GM23338 (cell line): ENCODE measurements at regions not wholly inside any gene's neighbourhood (a gene's known extent, or its start where the extent isn't known, plus 50 kb on each side); places are given as distances from the start of the nearest gene placed in this dataset.

Source experiments
- ATAC-seq: fragments of 200-7000 bp; cut with Tn5 transposase; 3 replicates; pipeline ENCODE4 v1.9.1; 2020
- DNase-seq: peaks from one replicate; pipeline ENCODE4 v3.0.0-alpha.2; 2015; ENCODE audit warnings: low spot score
- H2AFZ ChIP-seq: fragments of 200-600 bp; sonication (generic); 2 replicates; pipeline ENCODE4 v1.8.0; 2016; ENCODE audit warnings: antibody characterized with exemption, mild to moderate bottlenecking, moderate library complexity
- H3F3A ChIP-seq: fragments of 200-600 bp; sonication (generic); replicated peaks from 2 replicates; pipeline ENCODE4 v1.8.0; 2017; ENCODE audit warnings: antibody characterized with exemption, mixed run types, low read depth
- H3K27ac ChIP-seq: fragments of 200-600 bp; sonication (generic); 2 replicates; pipeline ENCODE4 v1.6.1; 2016; ENCODE audit warnings: low read depth
- H3K27me3 ChIP-seq: fragments of 200-600 bp; sonication (generic); 2 replicates; pipeline ENCODE4 v1.8.0; 2016; ENCODE audit warnings: mild to moderate bottlenecking, mixed run types, moderate library complexity; ENCODE audit not compliant: insufficient read depth
- H3K36me3 ChIP-seq: fragments of 200-600 bp; sonication (generic); 2 replicates; pipeline ENCODE4 v1.8.0; 2016; ENCODE audit warnings: mild to moderate bottlenecking; ENCODE audit not compliant: insufficient read depth
- H3K4me1 ChIP-seq: fragments of 200-600 bp; sonication (generic); 2 replicates; pipeline ENCODE4 v1.8.0; 2016; ENCODE audit warnings: mild to moderate bottlenecking, moderate library complexity; ENCODE audit not compliant: insufficient read depth
- H3K4me2 ChIP-seq: fragments of 200-600 bp; sonication (generic); 2 replicates; pipeline ENCODE4 v1.7.1; 2017; ENCODE audit warnings: mixed run types
- H3K4me3 ChIP-seq: fragments of 200-600 bp; sonication (generic); 2 replicates; pipeline ENCODE4 v1.6.1; 2016; ENCODE audit warnings: mixed run types
- H3K79me2 ChIP-seq: fragments of 200-600 bp; sonication (generic); replicated peaks from 2 replicates; pipeline ENCODE4 v1.8.0; 2017; ENCODE audit warnings: mild to moderate bottlenecking; ENCODE audit not compliant: insufficient read depth
- H3K9me2 ChIP-seq: fragments of 200-600 bp; sonication (generic); 2 replicates; pipeline ENCODE4 v1.8.0; 2017; ENCODE audit not compliant: insufficient read depth
- H4K20me1 ChIP-seq: fragments of 200-600 bp; sonication (generic); replicated peaks from 2 replicates; pipeline ENCODE4 v1.8.0; 2017; ENCODE audit warnings: mild to moderate bottlenecking; ENCODE audit not compliant: insufficient read depth
- H3K27ac Mint-ChIP-seq: 2 replicates; pipeline ENCODE4 v1.8.0; 2020; ENCODE audit warnings: inconsistent platforms, mild to moderate bottlenecking, moderate library complexity, mixed read lengths
- H3K27me3 Mint-ChIP-seq: 3 replicates; pipeline ENCODE4 v1.8.0; 2022; ENCODE audit warnings: low read depth, mild to moderate bottlenecking, moderate library complexity, mixed read lengths, inconsistent platforms; ENCODE audit not compliant: insufficient read depth, poor library complexity
- H3K36me3 Mint-ChIP-seq: 3 replicates; pipeline ENCODE4 v1.8.0; 2021; ENCODE audit warnings: low read depth, mild to moderate bottlenecking, inconsistent platforms, moderate library complexity, mixed read lengths
- H3K4me1 Mint-ChIP-seq: 3 replicates; pipeline ENCODE4 v1.8.0; 2020; ENCODE audit warnings: mild to moderate bottlenecking, inconsistent platforms, mixed read lengths
- H3K4me3 Mint-ChIP-seq: 3 replicates; pipeline ENCODE4 v1.8.0; 2021; ENCODE audit warnings: moderate library complexity, mild to moderate bottlenecking, inconsistent platforms, mixed read lengths
- H3K9me3 Mint-ChIP-seq: 3 replicates; pipeline ENCODE4 v1.8.0; 2020; ENCODE audit warnings: moderate library complexity, mild to moderate bottlenecking, inconsistent platforms, mixed read lengths
- EZH2 ChIP-seq: fragments of 200-600 bp; sonication (generic); IDR thresholded peaks from one replicate; pipeline ENCODE4 v1.8.0; 2017; ENCODE audit warnings: antibody characterized with exemption, mild to moderate bottlenecking, low read depth; ENCODE audit not compliant: unreplicated experiment
- EZH2phosphoT487 ChIP-seq: fragments of 200-600 bp; sonication (generic); IDR thresholded peaks from one replicate; pipeline ENCODE4 v1.8.1; 2018; ENCODE audit warnings: antibody characterized with exemption; ENCODE audit not compliant: unreplicated experiment
- JUNB ChIP-seq: IDR thresholded peaks from one replicate; pipeline ENCODE4 v1.6.1; 2016; ENCODE audit warnings: antibody characterized with exemption; ENCODE audit not compliant: unreplicated experiment
- NANOG ChIP-seq: IDR thresholded peaks from 2 replicates; pipeline ENCODE4 v1.6.1; 2016; ENCODE audit warnings: antibody characterized with exemption, borderline replicate concordance
- POLR2AphosphoS5 ChIP-seq: IDR thresholded peaks from 2 replicates; pipeline ENCODE4 v1.6.1; 2016; ENCODE audit warnings: antibody characterized with exemption, low read depth
- STAT1 ChIP-seq: IDR thresholded peaks from one replicate; pipeline ENCODE4 v1.6.1; 2016; ENCODE audit warnings: antibody characterized with exemption; ENCODE audit not compliant: unreplicated experiment
- ZNF114 ChIP-seq: fragments of 250-450 bp; sonication (Bioruptor Pico); IDR thresholded peaks from 2 replicates; pipeline ENCODE4 v1.5.0; 2020; ENCODE audit warnings: mild to moderate bottlenecking, moderate library complexity
- ZNF331 ChIP-seq: fragments of 250-450 bp; sonication (Bioruptor Pico); IDR thresholded peaks from 2 replicates; pipeline ENCODE4 v1.5.0; 2020; ENCODE audit warnings: low read depth, mild to moderate bottlenecking, moderate library complexity
- TF ChIP-seq, protein P1 (sequence below): IDR thresholded peaks from one replicate; pipeline ENCODE4 v1.6.1; 2018; ENCODE audit warnings: antibody characterized with exemption; ENCODE audit not compliant: unreplicated experiment
- TF ChIP-seq, protein P2 (sequence below): fragments of 250-450 bp; sonication (Bioruptor Pico); IDR thresholded peaks from 2 replicates; pipeline ENCODE4 v1.5.0; 2020; ENCODE audit warnings: mild to moderate bottlenecking, moderate library complexity
- TF ChIP-seq, protein P3 (sequence below), 2 experiments: fragments of 200-600 bp in 1 of 2; sonication (generic) in 1 of 2; conservative IDR thresholded peaks; 2 replicates each; pipeline versions ENCODE4 v1.5.1 to v1.6.1; 2016 to 2017; ENCODE audit warnings: antibody characterized with exemption in 2 of 2, low read depth in 2 of 2, mild to moderate bottlenecking in 2 of 2, moderate library complexity in 1 of 2
- TF ChIP-seq, protein P4 (sequence below): IDR thresholded peaks from 2 replicates; pipeline ENCODE4 v1.6.1; 2016; ENCODE audit warnings: antibody characterized with exemption

DNA sequence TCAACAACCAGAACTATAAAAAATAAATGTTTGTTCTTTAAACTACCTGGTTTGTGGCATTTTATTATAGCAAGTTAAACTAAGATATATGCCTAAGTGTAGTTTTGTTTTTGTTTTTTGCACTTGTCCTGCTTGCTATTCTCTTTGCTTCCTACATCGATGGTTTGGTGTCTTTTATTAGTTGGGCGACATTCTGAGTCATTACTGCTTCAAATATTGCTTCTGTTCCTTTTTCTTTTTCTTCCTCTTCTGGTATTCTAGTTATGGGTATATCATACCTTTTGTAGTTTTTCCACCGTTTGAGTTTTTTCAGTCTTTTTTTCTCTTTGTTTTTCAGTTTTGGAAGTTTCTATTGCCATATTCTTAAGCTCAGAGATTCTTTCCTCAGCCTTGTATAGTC, 86.9 kb downstream of the MACIR start (continued):
- TF ChIP-seq, protein P1, sequence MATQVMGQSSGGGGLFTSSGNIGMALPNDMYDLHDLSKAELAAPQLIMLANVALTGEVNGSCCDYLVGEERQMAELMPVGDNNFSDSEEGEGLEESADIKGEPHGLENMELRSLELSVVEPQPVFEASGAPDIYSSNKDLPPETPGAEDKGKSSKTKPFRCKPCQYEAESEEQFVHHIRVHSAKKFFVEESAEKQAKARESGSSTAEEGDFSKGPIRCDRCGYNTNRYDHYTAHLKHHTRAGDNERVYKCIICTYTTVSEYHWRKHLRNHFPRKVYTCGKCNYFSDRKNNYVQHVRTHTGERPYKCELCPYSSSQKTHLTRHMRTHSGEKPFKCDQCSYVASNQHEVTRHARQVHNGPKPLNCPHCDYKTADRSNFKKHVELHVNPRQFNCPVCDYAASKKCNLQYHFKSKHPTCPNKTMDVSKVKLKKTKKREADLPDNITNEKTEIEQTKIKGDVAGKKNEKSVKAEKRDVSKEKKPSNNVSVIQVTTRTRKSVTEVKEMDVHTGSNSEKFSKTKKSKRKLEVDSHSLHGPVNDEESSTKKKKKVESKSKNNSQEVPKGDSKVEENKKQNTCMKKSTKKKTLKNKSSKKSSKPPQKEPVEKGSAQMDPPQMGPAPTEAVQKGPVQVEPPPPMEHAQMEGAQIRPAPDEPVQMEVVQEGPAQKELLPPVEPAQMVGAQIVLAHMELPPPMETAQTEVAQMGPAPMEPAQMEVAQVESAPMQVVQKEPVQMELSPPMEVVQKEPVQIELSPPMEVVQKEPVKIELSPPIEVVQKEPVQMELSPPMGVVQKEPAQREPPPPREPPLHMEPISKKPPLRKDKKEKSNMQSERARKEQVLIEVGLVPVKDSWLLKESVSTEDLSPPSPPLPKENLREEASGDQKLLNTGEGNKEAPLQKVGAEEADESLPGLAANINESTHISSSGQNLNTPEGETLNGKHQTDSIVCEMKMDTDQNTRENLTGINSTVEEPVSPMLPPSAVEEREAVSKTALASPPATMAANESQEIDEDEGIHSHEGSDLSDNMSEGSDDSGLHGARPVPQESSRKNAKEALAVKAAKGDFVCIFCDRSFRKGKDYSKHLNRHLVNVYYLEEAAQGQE: no peak
- no peak for TF ChIP-seq NANOG

DNA sequence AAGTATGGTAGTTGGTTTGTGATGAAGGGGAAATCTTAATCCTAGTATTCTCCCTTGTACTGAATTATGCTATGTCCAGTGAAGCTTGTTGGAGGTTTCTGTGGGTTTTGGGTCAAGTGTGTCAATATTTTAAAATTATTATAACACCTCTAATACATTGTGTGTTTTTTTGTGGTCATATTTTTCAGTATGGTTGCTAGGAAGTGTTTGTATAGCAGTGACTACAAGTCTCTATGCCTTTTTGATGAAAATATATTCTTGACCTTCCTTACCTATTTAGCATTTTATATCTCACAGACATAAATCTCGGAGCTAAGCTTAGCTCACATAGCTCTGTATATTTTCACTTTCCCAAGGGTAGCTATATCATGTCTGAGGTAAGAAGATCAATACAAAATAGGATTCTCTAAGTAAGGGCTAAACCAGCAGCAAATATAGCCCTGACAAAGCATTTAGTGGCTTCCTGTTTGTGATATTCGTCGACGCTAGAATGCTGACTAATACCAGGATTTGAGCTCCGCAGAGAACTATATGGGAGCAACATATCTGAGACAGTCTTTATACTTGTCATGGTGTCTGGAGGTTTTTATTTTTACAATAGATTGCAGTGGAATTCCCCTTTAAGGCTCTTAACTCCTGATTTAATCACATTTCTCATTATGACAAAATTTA, 82.3 kb downstream of the MACIR start:
- Histone ChIP-seq H3K27me3 (no peaks in the 10 kb centered on the region), H3K4me1 (0 out of 2 replicates have a peak, but pooled peaks cover 3% of the 10 kb centered on the region), H3F3A (no peaks in the 10 kb centered on the region), H3K4me2 (no peak overlapping the region), H3K4me3 (no peak overlapping the region), H3K27ac (no peak overlapping the region), H4K20me1 (no peaks in the 10 kb centered on the region), H3K36me3 (no peaks in the 10 kb centered on the region), H3K9me2 (no peaks in the 10 kb centered on the region), H3K79me2 (no peaks in the 10 kb centered on the region), H2AFZ (no peak overlapping the region)
- DNase-seq (no peak), ATAC-seq (no peak)
- TF ChIP-seq STAT1 (no peak), JUNB (no peak), EZH2phosphoT487 (no peak), EZH2 (no peak), ZNF114 (CRISPR knock-in tag) (no peak), ZNF331 (CRISPR knock-in tag) (no peak), POLR2AphosphoS5 (no peak), NANOG (no peak)
- TF ChIP-seq, protein P2, sequence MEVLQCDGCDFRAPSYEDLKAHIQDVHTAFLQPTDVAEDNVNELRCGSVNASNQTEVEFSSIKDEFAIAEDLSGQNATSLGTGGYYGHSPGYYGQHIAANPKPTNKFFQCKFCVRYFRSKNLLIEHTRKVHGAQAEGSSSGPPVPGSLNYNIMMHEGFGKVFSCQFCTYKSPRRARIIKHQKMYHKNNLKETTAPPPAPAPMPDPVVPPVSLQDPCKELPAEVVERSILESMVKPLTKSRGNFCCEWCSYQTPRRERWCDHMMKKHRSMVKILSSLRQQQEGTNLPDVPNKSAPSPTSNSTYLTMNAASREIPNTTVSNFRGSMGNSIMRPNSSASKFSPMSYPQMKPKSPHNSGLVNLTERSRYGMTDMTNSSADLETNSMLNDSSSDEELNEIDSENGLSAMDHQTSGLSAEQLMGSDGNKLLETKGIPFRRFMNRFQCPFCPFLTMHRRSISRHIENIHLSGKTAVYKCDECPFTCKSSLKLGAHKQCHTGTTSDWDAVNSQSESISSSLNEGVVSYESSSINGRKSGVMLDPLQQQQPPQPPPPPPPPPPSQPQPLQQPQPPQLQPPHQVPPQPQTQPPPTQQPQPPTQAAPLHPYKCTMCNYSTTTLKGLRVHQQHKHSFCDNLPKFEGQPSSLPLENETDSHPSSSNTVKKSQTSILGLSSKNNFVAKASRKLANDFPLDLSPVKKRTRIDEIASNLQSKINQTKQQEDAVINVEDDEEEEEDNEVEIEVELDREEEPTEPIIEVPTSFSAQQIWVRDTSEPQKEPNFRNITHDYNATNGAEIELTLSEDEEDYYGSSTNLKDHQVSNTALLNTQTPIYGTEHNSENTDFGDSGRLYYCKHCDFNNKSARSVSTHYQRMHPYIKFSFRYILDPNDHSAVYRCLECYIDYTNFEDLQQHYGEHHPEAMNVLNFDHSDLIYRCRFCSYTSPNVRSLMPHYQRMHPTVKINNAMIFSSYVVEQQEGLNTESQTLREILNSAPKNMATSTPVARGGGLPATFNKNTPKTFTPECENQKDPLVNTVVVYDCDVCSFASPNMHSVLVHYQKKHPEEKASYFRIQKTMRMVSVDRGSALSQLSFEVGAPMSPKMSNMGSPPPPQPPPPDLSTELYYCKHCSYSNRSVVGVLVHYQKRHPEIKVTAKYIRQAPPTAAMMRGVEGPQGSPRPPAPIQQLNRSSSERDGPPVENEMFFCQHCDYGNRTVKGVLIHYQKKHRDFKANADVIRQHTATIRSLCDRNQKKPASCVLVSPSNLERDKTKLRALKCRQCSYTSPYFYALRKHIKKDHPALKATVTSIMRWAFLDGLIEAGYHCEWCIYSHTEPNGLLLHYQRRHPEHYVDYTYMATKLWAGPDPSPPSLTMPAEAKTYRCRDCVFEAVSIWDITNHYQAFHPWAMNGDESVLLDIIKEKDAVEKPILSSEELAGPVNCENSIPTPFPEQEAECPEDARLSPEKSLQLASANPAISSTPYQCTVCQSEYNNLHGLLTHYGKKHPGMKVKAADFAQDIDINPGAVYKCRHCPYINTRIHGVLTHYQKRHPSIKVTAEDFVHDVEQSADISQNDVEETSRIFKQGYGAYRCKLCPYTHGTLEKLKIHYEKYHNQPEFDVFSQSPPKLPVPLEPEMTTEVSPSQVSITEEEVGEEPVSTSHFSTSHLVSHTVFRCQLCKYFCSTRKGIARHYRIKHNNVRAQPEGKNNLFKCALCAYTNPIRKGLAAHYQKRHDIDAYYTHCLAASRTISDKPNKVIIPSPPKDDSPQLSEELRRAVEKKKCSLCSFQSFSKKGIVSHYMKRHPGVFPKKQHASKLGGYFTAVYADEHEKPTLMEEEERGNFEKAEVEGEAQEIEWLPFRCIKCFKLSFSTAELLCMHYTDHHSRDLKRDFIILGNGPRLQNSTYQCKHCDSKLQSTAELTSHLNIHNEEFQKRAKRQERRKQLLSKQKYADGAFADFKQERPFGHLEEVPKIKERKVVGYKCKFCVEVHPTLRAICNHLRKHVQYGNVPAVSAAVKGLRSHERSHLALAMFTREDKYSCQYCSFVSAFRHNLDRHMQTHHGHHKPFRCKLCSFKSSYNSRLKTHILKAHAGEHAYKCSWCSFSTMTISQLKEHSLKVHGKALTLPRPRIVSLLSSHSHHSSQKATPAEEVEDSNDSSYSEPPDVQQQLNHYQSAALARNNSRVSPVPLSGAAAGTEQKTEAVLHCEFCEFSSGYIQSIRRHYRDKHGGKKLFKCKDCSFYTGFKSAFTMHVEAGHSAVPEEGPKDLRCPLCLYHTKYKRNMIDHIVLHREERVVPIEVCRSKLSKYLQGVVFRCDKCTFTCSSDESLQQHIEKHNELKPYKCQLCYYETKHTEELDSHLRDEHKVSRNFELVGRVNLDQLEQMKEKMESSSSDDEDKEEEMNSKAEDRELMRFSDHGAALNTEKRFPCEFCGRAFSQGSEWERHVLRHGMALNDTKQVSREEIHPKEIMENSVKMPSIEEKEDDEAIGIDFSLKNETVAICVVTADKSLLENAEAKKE (CRISPR knock-in tag): no peak
- TF ChIP-seq, protein P3, sequence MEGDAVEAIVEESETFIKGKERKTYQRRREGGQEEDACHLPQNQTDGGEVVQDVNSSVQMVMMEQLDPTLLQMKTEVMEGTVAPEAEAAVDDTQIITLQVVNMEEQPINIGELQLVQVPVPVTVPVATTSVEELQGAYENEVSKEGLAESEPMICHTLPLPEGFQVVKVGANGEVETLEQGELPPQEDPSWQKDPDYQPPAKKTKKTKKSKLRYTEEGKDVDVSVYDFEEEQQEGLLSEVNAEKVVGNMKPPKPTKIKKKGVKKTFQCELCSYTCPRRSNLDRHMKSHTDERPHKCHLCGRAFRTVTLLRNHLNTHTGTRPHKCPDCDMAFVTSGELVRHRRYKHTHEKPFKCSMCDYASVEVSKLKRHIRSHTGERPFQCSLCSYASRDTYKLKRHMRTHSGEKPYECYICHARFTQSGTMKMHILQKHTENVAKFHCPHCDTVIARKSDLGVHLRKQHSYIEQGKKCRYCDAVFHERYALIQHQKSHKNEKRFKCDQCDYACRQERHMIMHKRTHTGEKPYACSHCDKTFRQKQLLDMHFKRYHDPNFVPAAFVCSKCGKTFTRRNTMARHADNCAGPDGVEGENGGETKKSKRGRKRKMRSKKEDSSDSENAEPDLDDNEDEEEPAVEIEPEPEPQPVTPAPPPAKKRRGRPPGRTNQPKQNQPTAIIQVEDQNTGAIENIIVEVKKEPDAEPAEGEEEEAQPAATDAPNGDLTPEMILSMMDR (conservative IDR thresholded peaks at IDR 0.05; ENCODE audit: low read depth in 2 of 2): no peak
- TF ChIP-seq, protein P4, sequence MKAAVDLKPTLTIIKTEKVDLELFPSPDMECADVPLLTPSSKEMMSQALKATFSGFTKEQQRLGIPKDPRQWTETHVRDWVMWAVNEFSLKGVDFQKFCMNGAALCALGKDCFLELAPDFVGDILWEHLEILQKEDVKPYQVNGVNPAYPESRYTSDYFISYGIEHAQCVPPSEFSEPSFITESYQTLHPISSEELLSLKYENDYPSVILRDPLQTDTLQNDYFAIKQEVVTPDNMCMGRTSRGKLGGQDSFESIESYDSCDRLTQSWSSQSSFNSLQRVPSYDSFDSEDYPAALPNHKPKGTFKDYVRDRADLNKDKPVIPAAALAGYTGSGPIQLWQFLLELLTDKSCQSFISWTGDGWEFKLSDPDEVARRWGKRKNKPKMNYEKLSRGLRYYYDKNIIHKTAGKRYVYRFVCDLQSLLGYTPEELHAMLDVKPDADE: no peak
- Mint-ChIP-seq H3K27ac (no peak overlapping the region; the same call in 1 of the 2 replicates), H3K36me3 (0 out of 3 replicates have a peak, but pooled peaks cover 3% of the 10 kb centered on the region), H3K27me3 (peaks cover 1% of the 10 kb centered on the region), H3K9me3 (peaks cover 4% of the 10 kb centered on the region; the same call in 1 of the 3 replicates), H3K4me1 (no peaks in the 10 kb centered on the region), H3K4me3 (no peak overlapping the region)
